AG09309 (cell line): ENCODE measurements at regions not wholly inside any gene's neighbourhood (a gene's known extent, or its start where the extent isn't known, plus 50 kb on each side); places are given as distances from the start of the nearest gene placed in this dataset.

ENCODE experiments used
- DNase-seq: peaks from one replicate; pipeline ENCODE4 v3.0.0-alpha.2; 2010; ENCODE audit warnings: low read depth
- H3K4me3 ChIP-seq: 2 replicates; pipeline ENCODE4 v1.5.1; 2011; ENCODE audit warnings: mild to moderate bottlenecking, low read depth, low read length, moderate library complexity; ENCODE audit not compliant: control insufficient read depth
- TF ChIP-seq, protein P1 (sequence below): IDR thresholded peaks from 2 replicates; pipeline ENCODE4 v1.5.1; 2011; ENCODE audit warnings: mild to moderate bottlenecking, low read depth, low read length, inconsistent platforms; ENCODE audit not compliant: insufficient read depth, control insufficient read depth; ENCODE audit errors: missing control alignments

DNA sequence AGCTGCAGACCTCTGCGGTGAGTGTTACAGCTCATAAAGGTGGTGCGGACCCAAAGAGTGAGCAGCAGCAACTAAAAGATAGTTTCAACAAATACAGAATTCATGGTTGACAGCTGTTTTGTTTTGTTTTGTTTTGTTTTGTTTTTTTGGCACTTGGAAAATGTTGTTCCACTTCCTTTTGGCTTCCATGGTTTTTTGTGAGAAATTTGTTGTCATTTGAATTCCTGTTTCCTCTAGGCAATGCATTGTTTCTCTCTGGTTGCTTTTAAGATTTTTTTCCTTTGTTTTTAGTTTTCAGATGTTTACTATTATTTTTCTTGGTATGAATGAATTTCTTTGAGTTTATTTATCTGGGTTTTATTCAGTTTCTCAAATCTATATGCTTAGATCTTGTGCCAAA lies 229.4 kb downstream of the MID1IP1 start:
- no peak overlapping the region for H3K4me3 ChIP-seq
- DNase-seq = no peak
- TF ChIP-seq, protein P1, sequence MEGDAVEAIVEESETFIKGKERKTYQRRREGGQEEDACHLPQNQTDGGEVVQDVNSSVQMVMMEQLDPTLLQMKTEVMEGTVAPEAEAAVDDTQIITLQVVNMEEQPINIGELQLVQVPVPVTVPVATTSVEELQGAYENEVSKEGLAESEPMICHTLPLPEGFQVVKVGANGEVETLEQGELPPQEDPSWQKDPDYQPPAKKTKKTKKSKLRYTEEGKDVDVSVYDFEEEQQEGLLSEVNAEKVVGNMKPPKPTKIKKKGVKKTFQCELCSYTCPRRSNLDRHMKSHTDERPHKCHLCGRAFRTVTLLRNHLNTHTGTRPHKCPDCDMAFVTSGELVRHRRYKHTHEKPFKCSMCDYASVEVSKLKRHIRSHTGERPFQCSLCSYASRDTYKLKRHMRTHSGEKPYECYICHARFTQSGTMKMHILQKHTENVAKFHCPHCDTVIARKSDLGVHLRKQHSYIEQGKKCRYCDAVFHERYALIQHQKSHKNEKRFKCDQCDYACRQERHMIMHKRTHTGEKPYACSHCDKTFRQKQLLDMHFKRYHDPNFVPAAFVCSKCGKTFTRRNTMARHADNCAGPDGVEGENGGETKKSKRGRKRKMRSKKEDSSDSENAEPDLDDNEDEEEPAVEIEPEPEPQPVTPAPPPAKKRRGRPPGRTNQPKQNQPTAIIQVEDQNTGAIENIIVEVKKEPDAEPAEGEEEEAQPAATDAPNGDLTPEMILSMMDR = no peak

DNA sequence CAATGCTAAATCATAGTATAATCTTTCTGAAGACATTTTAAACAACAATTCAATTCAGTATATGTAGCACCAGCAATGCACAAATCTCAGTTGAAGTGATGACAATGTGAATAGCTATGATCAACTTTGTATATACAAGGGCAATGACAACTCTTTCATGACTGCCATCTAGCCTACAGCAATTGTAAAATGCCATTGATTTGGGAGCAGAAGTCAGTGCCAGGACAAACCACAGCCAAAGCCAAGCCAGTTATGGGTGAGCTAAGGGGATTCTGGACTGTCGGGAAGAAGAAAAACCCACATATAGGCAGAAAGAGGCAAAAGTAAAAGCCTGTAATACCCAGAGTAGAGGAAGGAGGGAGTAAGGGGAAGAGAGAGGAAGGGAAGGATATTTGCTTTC lies 238.6 kb downstream of the MID1IP1 start:
- no peak overlapping the region for H3K4me3 ChIP-seq
- no peak for DNase-seq
- TF ChIP-seq, protein P1 = no peak

DNA sequence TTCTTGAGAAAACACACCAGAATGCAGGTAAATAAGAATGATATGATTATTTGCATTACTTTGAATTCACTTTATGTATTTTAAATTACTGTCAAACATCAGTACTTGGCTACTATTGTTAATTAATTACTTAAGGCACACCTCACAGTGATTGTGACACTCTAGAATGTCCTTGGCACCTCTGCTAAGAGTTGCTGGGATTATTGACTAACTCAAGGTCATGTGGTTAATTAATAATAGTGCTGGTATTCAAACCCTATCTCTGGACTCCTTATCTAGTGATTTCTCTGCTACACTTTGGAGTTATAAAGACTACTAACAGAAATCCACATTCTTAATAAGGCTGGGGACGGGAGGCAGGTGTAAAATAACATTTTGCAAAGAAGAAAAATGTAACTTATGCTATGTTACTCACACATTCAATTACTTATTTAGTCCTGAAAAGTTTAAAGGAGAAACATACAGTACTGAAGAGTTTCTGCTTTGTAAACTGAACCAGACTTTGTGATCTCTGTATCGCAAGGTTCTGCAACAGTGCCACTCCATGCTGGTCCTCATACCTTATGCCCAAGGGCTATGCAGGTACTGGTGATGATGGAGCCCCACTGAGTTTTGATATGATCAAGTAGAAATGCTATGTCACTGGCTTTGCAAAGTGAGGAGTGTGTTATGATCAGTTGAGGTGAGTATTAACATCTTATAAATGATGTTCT lies 242.7 kb downstream of the MID1IP1 start:
- DNase-seq = no peak
- H3K4me3 ChIP-seq = no peak overlapping the region
- TF ChIP-seq, protein P1 = no peak

DNA sequence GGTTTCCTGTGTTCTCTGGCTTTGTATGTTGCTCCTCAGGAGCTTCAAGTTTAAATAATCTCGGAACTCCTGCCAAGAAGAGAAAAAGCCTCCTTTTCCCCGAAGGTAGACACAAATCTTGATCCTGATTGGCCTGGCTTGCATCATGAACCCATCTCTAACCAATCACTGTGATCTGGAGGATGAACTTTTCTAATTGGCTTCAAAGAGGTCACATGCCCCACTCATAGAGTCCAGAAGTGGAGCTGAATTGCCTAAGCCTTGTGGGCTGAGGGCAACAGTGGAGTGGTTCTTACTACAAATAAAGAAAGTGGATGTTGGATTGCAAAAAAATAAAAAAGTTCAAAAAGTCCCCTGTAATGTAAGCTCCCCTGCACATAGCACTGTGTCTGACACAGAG lies 245.9 kb downstream of the MID1IP1 start:
- TF ChIP-seq, protein P1 = no peak
- no peak overlapping the region for H3K4me3 ChIP-seq
- DNase-seq = no peak

DNA sequence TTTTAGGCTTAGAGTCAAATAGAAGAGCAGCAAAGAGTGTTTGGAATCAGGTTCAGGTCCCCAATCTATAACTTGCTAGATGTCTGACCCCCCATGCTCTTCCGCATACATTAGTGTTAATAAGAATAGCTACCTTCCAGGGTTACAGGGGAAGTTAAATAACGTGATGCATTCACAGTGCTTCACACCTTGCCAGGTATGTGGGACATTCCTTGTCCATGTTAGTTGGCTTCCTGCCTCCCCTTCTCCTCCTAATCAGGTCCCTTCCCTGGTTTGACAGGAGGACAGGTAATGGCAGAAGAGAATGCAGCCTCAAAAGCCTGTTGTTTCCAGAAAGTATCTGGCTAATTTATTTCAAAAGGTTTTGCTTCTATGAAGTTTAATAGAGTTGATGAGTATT lies 248.7 kb downstream of the MID1IP1 start:
- DNase-seq = no peak
- no peak overlapping the region for H3K4me3 ChIP-seq
- TF ChIP-seq, protein P1 = no peak

DNA sequence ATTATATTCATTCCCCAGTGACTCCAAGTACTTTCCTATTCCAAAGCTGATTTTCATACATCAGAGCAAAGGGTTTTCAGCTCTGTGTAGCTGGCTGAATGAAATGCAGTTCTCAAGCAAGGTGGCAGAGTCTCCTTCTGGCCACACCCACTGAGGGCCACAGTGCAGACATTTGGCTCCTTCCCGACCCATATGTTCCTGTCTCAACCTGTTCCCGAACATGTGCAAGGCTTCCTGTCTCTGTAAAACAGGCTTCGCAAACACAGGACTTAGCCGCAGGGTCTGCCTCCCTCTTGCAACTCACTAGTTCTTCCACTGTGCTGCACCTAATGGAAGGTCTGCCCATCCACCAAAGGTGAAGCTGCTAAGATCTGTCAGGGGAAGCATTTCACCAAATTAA lies 249.2 kb downstream of the MID1IP1 start:
- no peak overlapping the region for H3K4me3 ChIP-seq
- no peak for DNase-seq
- TF ChIP-seq, protein P1 = no peak
